Activated T-helper 1 cell treated with anti-CD3 and anti-CD28 coated beads, Interleukin-12 subunit alpha, Interleukin-12 subunit beta, Interleukin-2, Interleukin-4 antibody, amounts not matched to agents 30 ng/mL and 10 ng/mL and 1 ng/mL, durations not matched to agents 14 hours and 24 hours and 36 hours (primary cell): ENCODE measurements at regions not wholly inside any gene's neighbourhood (a gene's known extent, or its start where the extent isn't known, plus 50 kb on each side); places are given as distances from the start of the nearest gene placed in this dataset.

Experiments
- DNase-seq: peaks from one replicate; pipeline ENCODE4 v3.0.0; 2021; ENCODE audit warnings: low spot score
- H3K27ac Mint-ChIP-seq: one replicate; pipeline ENCODE4 v1.8.0; 2021; ENCODE audit warnings: mild to moderate bottlenecking, mixed read lengths
- H3K27me3 Mint-ChIP-seq: one replicate; pipeline ENCODE4 v1.8.0; 2022; ENCODE audit warnings: mild to moderate bottlenecking, moderate library complexity, mixed read lengths; ENCODE audit not compliant: insufficient read depth
- H3K36me3 Mint-ChIP-seq: one replicate; pipeline ENCODE4 v1.8.0; 2021; ENCODE audit warnings: low read depth, mixed read lengths
- H3K4me1 Mint-ChIP-seq: one replicate; pipeline ENCODE4 v1.8.0; 2021; ENCODE audit warnings: low read depth, mixed read lengths
- H3K4me3 Mint-ChIP-seq: one replicate; pipeline ENCODE4 v1.8.0; 2021; ENCODE audit warnings: mild to moderate bottlenecking, moderate library complexity, mixed read lengths
- H3K9me3 Mint-ChIP-seq: one replicate; pipeline ENCODE4 v1.8.0; 2021; ENCODE audit warnings: mixed read lengths
- intact Hi-C: fragments of 100-400 bp; cut with micrococcal nuclease; formaldehyde crosslinking; loops from one replicate; pipeline ENCODE4 v1.15.1; 2024

DNA sequence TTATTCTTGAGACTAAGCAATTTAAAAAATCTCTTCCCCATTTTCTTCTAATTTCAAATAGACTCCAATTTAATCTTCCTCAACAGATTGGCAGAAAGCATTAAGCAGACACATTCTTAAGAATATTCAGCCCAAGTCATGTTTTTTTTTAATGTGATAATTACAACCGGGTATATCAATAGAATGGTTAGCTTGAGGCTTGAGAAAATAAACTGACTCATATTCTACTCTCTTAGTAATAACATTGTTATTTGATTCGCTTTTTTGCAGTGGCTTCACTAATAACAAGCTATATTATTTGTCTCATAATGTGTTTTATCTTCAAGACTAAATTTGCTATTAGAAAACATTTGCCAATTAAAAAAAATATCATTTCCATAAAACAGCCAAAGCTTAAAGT, 488.6 kb upstream of the RGS18 start:
- H3K36me3 Mint-ChIP-seq, result no peaks in the 10 kb centered on the region
- DNase-seq, result no peak
- intact Hi-C loops, result no loop called here

DNA sequence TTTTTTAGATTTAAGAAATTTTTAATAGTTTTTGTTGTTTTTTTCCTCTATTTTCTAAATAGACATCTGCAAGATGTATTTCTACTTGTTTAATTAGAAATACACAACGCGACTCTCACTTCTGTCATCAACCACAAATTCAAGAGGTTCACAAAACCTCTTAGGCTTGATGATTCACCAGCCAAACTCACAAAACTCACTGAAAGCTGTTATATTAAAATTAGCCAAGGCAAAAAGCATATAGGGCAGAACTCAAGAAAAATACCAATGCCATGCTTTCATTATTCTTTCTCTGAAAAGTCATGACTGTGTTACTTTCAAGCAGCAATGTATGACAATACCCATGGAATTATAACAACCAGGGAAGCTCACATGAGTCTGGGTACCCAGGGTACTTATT, 487.0 kb upstream of the RGS18 start:
- no peaks in the 10 kb centered on the region for H3K4me1 Mint-ChIP-seq
- no peaks in the 10 kb centered on the region for H3K9me3 Mint-ChIP-seq
- no peaks in the 10 kb centered on the region for H3K36me3 Mint-ChIP-seq
- H3K27me3 Mint-ChIP-seq, result no peaks in the 10 kb centered on the region
- H3K27ac Mint-ChIP-seq, result no peak overlapping the region
- DNase-seq, result no peak
- no peak overlapping the region for H3K4me3 Mint-ChIP-seq
- intact Hi-C loops, result no loop called here

More for the DNA sequence above, 488.6 kb upstream of the RGS18 start:
- H3K4me3 Mint-ChIP-seq, result no peak overlapping the region
- no peaks in the 10 kb centered on the region for H3K9me3 Mint-ChIP-seq
- H3K27ac Mint-ChIP-seq, result no peak overlapping the region
- no peaks in the 10 kb centered on the region for H3K27me3 Mint-ChIP-seq
- H3K4me1 Mint-ChIP-seq, result no peaks in the 10 kb centered on the region

DNA sequence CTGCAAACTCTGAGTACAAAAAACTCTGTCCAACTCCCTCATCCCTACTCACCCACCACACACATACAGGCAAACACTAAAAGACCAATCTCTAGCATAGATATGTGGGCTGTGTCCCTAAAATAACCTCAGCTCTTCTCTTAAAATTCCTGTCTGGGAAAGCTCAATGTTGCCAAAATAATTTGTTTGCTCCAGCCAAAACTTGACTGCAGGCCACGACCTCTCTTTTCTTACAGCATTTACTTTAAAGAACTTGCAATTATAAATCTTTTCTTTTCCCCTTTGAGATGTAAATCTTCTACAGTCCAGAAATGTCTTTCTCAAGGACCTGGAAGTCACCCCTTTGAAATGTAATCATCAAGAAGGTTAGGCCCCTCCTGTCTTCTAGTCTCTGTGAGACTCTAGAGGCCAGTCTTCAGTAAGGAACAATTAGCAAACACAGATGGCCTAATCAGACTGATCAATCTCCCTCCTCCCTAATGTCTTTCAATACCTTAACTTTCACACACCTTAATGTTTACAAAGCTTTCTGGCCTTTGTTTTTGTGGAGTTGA, 483.6 kb upstream of the RGS18 start:
- intact Hi-C loops, result no loop called here
- DNase-seq, result no peak
- no peaks in the 10 kb centered on the region for H3K9me3 Mint-ChIP-seq
- H3K27ac Mint-ChIP-seq, result no peak overlapping the region
- no peaks in the 10 kb centered on the region for H3K36me3 Mint-ChIP-seq
- H3K4me3 Mint-ChIP-seq, result no peak overlapping the region
- H3K27me3 Mint-ChIP-seq, result no peaks in the 10 kb centered on the region
- no peaks in the 10 kb centered on the region for H3K4me1 Mint-ChIP-seq

- DNase-seq, result no peak
- no peaks in the 10 kb centered on the region for H3K36me3 Mint-ChIP-seq
- intact Hi-C loops, result no loop called here
- H3K4me1 Mint-ChIP-seq, result no peaks in the 10 kb centered on the region
- H3K27me3 Mint-ChIP-seq, result no peaks in the 10 kb centered on the region
- H3K9me3 Mint-ChIP-seq, result no peaks in the 10 kb centered on the region
- no peak overlapping the region for H3K4me3 Mint-ChIP-seq
- H3K27ac Mint-ChIP-seq, result no peak overlapping the region
Observed at GRCh38 chr1:191675856-191676783, 482.1 kb upstream of the RGS18 start.

GRCh38 chr1:191685669-191686068, 472.6 kb upstream of the RGS18 start:
- Mint-ChIP-seq H3K36me3 (no peaks in the 10 kb centered on the region), H3K4me3 (no peak overlapping the region), H3K27ac (no peak overlapping the region), H3K4me1 (no peaks in the 10 kb centered on the region), H3K9me3 (no peaks in the 10 kb centered on the region), H3K27me3 (no peaks in the 10 kb centered on the region)
- no peak for DNase-seq
- intact Hi-C loops, result no loop called here

- no peaks in the 10 kb centered on the region for H3K9me3 Mint-ChIP-seq
- DNase-seq, result no peak
- intact Hi-C loops, result no loop called here
- no peaks in the 10 kb centered on the region for H3K4me1 Mint-ChIP-seq
- H3K27ac Mint-ChIP-seq, result no peak overlapping the region
- H3K27me3 Mint-ChIP-seq, result no peaks in the 10 kb centered on the region
- no peaks in the 10 kb centered on the region for H3K36me3 Mint-ChIP-seq
- no peak overlapping the region for H3K4me3 Mint-ChIP-seq
Observed at GRCh38 chr1:191687721-191688120, 470.5 kb upstream of the RGS18 start.

DNA sequence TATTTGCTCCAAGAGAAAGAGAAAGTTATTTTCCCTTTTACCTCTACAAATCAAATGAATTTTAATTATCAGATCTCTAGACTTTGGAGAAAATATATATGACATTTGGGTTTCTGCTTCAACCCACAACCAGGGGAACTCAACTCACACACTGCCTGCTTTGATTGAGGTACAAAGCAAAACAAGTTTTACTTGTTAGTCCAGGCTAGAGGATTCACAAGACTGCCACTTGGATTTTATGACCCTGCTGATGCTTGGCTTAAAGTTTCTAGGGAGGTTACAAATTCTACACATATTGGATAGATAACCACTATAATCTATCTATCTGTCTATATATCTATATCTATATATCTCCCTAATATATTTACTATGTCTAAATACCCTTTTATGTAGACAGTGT, 467.3 kb upstream of the RGS18 start:
- Mint-ChIP-seq H3K36me3 (no peaks in the 10 kb centered on the region), H3K27me3 (no peaks in the 10 kb centered on the region), H3K27ac (no peak overlapping the region), H3K9me3 (peaks cover 9% of the 10 kb centered on the region), H3K4me3 (no peak overlapping the region), H3K4me1 (no peaks in the 10 kb centered on the region)
- DNase-seq, result no peak
- intact Hi-C loops, result no loop called here

DNA sequence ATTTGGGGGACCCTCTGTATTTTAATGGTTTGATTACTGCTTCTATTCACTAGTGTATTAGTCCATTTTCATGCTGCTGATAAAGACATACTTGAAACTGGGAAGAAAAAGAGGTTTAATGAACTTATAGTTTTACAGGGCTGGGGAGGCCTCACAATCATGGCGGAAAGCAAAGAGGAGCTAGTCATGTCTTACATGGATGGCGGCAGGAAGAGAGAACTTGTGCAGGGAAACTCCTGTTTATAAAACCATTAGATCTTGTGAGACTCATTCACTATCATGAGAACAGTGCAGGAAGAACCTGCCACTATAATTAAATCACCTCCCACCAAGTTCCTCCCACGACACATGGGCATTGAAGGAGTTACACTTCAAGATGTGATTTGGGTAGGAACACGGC, 464.5 kb upstream of the RGS18 start:
- H3K4me1 Mint-ChIP-seq, result no peaks in the 10 kb centered on the region
- intact Hi-C loops, result no loop called here
- H3K36me3 Mint-ChIP-seq, result no peaks in the 10 kb centered on the region
- H3K4me3 Mint-ChIP-seq, result no peak overlapping the region
- H3K27ac Mint-ChIP-seq, result no peak overlapping the region
- no peak for DNase-seq
- H3K9me3 Mint-ChIP-seq, result peaks cover 9% of the 10 kb centered on the region
- H3K27me3 Mint-ChIP-seq, result no peaks in the 10 kb centered on the region

- intact Hi-C loops, result no loop called here
- Mint-ChIP-seq H3K27ac (no peak overlapping the region), H3K4me3 (no peak overlapping the region), H3K36me3 (no peaks in the 10 kb centered on the region), H3K27me3 (no peaks in the 10 kb centered on the region), H3K9me3 (peaks cover 9% of the 10 kb centered on the region), H3K4me1 (no peaks in the 10 kb centered on the region)
- DNase-seq, result no peak
Observed at GRCh38 chr1:191695865-191696264, 462.4 kb upstream of the RGS18 start.

DNA sequence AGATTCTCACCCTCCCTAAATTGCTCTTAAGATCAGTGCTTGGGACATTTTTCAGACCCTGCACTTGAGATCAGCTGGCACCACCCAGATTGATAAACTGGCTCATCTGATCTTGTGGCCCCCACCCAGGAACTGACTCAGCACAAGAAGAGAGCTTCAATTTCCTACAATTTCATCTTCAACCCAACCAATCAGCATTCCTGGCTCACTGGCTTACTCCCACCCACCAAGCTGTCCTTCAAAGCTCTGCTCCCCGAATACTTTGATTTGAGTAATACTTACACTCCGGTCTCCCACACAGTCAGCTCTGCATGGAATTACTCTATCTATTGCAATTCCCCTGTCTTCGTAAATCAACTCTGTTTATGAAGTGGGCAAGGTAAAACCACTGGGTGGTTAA, 461.9 kb upstream of the RGS18 start:
- Mint-ChIP-seq H3K27ac (no peak overlapping the region), H3K4me3 (no peak overlapping the region), H3K27me3 (no peaks in the 10 kb centered on the region), H3K9me3 (peaks cover 9% of the 10 kb centered on the region), H3K4me1 (no peaks in the 10 kb centered on the region), H3K36me3 (no peaks in the 10 kb centered on the region)
- no peak for DNase-seq
- intact Hi-C loops, result no loop called here

DNA sequence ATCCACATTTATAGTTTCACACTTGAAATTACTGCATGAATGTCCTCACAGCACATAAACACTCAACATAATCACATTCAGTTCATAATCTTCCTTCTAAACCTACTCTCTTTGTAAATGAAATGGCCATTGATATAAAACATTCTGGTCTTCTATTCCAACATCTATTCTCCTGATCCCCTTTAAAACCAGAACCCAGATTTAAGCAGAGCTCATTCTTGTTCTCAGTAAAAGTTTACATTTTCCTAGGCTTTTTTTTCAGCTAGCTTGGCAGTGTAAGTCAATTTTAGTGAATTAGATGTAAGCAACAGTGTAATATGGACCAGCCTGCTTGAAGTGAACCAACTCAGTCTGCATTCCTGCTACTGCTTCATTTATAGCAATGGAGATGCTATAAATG, 460.7 kb upstream of the RGS18 start:
- no peak overlapping the region for H3K27ac Mint-ChIP-seq
- H3K4me3 Mint-ChIP-seq, result no peak overlapping the region
- no peak for DNase-seq
- peaks cover 9% of the 10 kb centered on the region for H3K9me3 Mint-ChIP-seq
- no peaks in the 10 kb centered on the region for H3K27me3 Mint-ChIP-seq
- no peaks in the 10 kb centered on the region for H3K36me3 Mint-ChIP-seq
- no peaks in the 10 kb centered on the region for H3K4me1 Mint-ChIP-seq
- intact Hi-C loops, result no loop called here

GRCh38 chr1:191698246-191698645, 460.0 kb upstream of the RGS18 start:
- Mint-ChIP-seq H3K9me3 (peaks cover 9% of the 10 kb centered on the region), H3K36me3 (no peaks in the 10 kb centered on the region), H3K27ac (no peak overlapping the region), H3K27me3 (no peaks in the 10 kb centered on the region), H3K4me3 (no peak overlapping the region), H3K4me1 (no peaks in the 10 kb centered on the region)
- intact Hi-C loops, result no loop called here
- no peak for DNase-seq

DNA sequence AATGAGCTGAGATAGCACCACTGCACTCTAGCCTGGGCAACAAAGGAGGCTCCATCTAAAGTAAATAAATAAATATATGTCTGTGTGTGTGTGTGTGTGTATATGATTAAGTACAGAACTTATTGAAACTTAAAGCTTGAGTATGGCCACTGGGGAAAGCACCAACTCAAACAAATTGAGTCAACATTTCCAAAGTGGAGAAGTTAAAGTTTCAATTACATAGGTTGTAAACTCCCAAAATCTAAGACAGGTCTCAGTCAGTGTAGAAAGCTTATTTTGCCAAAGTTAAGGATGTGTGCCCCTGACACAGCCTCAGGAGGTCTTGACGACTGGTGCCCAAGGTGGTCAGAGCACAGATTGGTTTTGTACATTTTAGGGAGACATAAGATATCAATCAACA, 458.9 kb upstream of the RGS18 start:
- no peak overlapping the region for H3K4me3 Mint-ChIP-seq
- no peak overlapping the region for H3K27ac Mint-ChIP-seq
- DNase-seq, result no peak
- H3K36me3 Mint-ChIP-seq, result no peaks in the 10 kb centered on the region
- no peaks in the 10 kb centered on the region for H3K27me3 Mint-ChIP-seq
- H3K9me3 Mint-ChIP-seq, result peaks cover under 1% of the 10 kb centered on the region
- H3K4me1 Mint-ChIP-seq, result no peaks in the 10 kb centered on the region
- intact Hi-C loops, result no loop called here
